ENCODE measurements at regions not wholly inside any gene's neighbourhood (a gene's known extent, or its start where the extent isn't known, plus 50 kb on each side); places are given as distances from the start of the nearest gene placed in this dataset.

- DNase-seq (ENCODE audit: low spot score): no peak
- H3K4me1 Mint-ChIP-seq (ENCODE audit: low read depth): peaks cover 20% of the 10 kb centered on the region
- peak overlapping the region; percentile 83 for H3K27ac Mint-ChIP-seq (ENCODE audit: unreplicated experiment)
- no peaks in the 10 kb centered on the region for H3K9me3 Mint-ChIP-seq (ENCODE audit: low read depth)
- TF ChIP-seq, protein P1, sequence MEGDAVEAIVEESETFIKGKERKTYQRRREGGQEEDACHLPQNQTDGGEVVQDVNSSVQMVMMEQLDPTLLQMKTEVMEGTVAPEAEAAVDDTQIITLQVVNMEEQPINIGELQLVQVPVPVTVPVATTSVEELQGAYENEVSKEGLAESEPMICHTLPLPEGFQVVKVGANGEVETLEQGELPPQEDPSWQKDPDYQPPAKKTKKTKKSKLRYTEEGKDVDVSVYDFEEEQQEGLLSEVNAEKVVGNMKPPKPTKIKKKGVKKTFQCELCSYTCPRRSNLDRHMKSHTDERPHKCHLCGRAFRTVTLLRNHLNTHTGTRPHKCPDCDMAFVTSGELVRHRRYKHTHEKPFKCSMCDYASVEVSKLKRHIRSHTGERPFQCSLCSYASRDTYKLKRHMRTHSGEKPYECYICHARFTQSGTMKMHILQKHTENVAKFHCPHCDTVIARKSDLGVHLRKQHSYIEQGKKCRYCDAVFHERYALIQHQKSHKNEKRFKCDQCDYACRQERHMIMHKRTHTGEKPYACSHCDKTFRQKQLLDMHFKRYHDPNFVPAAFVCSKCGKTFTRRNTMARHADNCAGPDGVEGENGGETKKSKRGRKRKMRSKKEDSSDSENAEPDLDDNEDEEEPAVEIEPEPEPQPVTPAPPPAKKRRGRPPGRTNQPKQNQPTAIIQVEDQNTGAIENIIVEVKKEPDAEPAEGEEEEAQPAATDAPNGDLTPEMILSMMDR (IDR thresholded peaks at IDR 0.05): no peak
- H3K4me3 Mint-ChIP-seq (ENCODE audit: unreplicated experiment): peak overlapping the region; percentile 67
- no peaks in the 10 kb centered on the region for H3K36me3 Mint-ChIP-seq (ENCODE audit: low read depth)
- H3K27me3 Mint-ChIP-seq (ENCODE audit: low read depth): no peaks in the 10 kb centered on the region
These were observed 191.6 kb upstream of the ANKRD50 start for GRCh38 chr4:124903995-124904722.

- TF ChIP-seq, protein P1 (IDR thresholded peaks at IDR 0.05): no peak
- Mint-ChIP-seq H3K4me1 (ENCODE audit: low read depth) (peaks cover 20% of the 10 kb centered on the region), H3K4me3 (ENCODE audit: unreplicated experiment) (no peak overlapping the region), H3K27me3 (ENCODE audit: low read depth) (no peaks in the 10 kb centered on the region), H3K36me3 (ENCODE audit: low read depth) (peaks cover 1% of the 10 kb centered on the region), H3K9me3 (ENCODE audit: low read depth) (peaks cover 7% of the 10 kb centered on the region), H3K27ac (ENCODE audit: unreplicated experiment) (no peak overlapping the region)
- DNase-seq (ENCODE audit: low spot score): no peak
These were observed 189.5 kb upstream of the ANKRD50 start for GRCh38 chr4:124902001-124902515.

GRCh38 chr4:124899997-124900396 lies 187.5 kb upstream of the ANKRD50 start:
- no peak for DNase-seq (ENCODE audit: low spot score)
- Mint-ChIP-seq H3K27ac (ENCODE audit: unreplicated experiment) (no peak overlapping the region), H3K4me1 (ENCODE audit: low read depth) (peaks cover 17% of the 10 kb centered on the region), H3K4me3 (ENCODE audit: unreplicated experiment) (no peak overlapping the region), H3K27me3 (ENCODE audit: low read depth) (no peaks in the 10 kb centered on the region), H3K9me3 (ENCODE audit: low read depth) (peaks cover 10% of the 10 kb centered on the region), H3K36me3 (ENCODE audit: low read depth) (peaks cover 3% of the 10 kb centered on the region)
- TF ChIP-seq, protein P1 (IDR thresholded peaks at IDR 0.05): no peak

GRCh38 chr4:124890522-124890921 lies 178.0 kb upstream of the ANKRD50 start:
- no peak overlapping the region for H3K27ac Mint-ChIP-seq (ENCODE audit: unreplicated experiment)
- no peak overlapping the region for H3K4me3 Mint-ChIP-seq (ENCODE audit: unreplicated experiment)
- no peaks in the 10 kb centered on the region for H3K9me3 Mint-ChIP-seq (ENCODE audit: low read depth)
- no peaks in the 10 kb centered on the region for H3K27me3 Mint-ChIP-seq (ENCODE audit: low read depth)
- DNase-seq (ENCODE audit: low spot score): no peak
- peaks cover 5% of the 10 kb centered on the region for H3K4me1 Mint-ChIP-seq (ENCODE audit: low read depth)
- H3K36me3 Mint-ChIP-seq (ENCODE audit: low read depth): no peaks in the 10 kb centered on the region
- TF ChIP-seq, protein P1 (IDR thresholded peaks at IDR 0.05): no peak

DNA sequence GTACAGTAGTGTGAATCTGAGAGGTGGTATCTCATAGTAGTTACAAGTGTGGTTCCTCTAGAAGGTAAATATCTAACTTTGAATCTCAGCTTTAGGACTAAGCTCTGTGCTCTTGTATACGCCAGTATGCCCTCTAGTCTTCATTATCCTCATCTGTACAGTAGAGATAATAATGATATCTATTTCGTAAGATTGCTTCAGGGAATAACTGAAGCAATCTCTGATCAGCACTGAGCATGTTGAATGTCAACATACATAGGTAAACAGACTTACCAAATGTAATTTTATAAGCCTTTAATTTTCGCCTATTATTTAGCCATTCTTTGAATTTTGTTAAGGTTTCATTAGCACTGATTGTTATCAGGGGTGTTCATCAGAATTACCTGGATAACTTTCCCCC lies 175.2 kb upstream of the ANKRD50 start:
- no peak for DNase-seq (ENCODE audit: low spot score)
- no peak overlapping the region for H3K27ac Mint-ChIP-seq (ENCODE audit: unreplicated experiment)
- TF ChIP-seq, protein P1 (IDR thresholded peaks at IDR 0.05): no peak
- H3K4me3 Mint-ChIP-seq (ENCODE audit: unreplicated experiment): no peak overlapping the region
- no peaks in the 10 kb centered on the region for H3K27me3 Mint-ChIP-seq (ENCODE audit: low read depth)
- peaks cover 11% of the 10 kb centered on the region for H3K4me1 Mint-ChIP-seq (ENCODE audit: low read depth)
- H3K36me3 Mint-ChIP-seq (ENCODE audit: low read depth): no peaks in the 10 kb centered on the region
- no peaks in the 10 kb centered on the region for H3K9me3 Mint-ChIP-seq (ENCODE audit: low read depth)
